ENCODE measurements at regions not wholly inside any gene's neighbourhood (a gene's known extent, or its start where the extent isn't known, plus 50 kb on each side); places are given as distances from the start of the nearest gene placed in this dataset.

- Histone ChIP-seq H3K79me2 (ENCODE audit: insufficient read depth, low read length) (no peaks in the 10 kb centered on the region), H3K4me2 (ENCODE audit: low read depth, low read length) (no peak overlapping the region), H3K36me3 (replicated peaks in 1 of 2; ENCODE audit: control insufficient read depth in 1 of 2, insufficient read depth in 2 of 2, low read length in 2 of 2) (no peaks in the 10 kb centered on the region), H3K4me1 (ENCODE audit: insufficient read depth, low read length) (no peaks in the 10 kb centered on the region), H3K9me3 (ENCODE audit: low read length) (no peaks in the 10 kb centered on the region), H3K9ac (ENCODE audit: insufficient read depth, low read depth, low read length) (no peak overlapping the region), H2AFZ (ENCODE audit: low read length) (no peak overlapping the region), H4K20me1 (ENCODE audit: insufficient read depth, low read length) (no peaks in the 10 kb centered on the region), H3K4me3 (replicated peaks in 1 of 3; ENCODE audit: insufficient read depth in 1 of 3, low read depth in 2 of 3, low read length in 3 of 3) (no peak overlapping the region), H3K27ac (ENCODE audit: extremely low read length, insufficient read depth, low read length) (no peak overlapping the region), H3K27me3 (ENCODE audit: control insufficient read depth in 1 of 2, insufficient read depth in 2 of 2, low read length in 2 of 2) (peaks cover 4 to 19% of the 10 kb centered on the region in 2 experiments; a peak in 4 of 5 replicates)
- no peak for TF ChIP-seq ZNF33A (CRISPR knock-in tag; IDR thresholded peaks at IDR 0.05; ENCODE audit: borderline replicate concordance)
- no peak for TF ChIP-seq AFF4 (CRISPR knock-in tag; IDR thresholded peaks at IDR 0.05)
- no peak for TF ChIP-seq HOXA3 (CRISPR knock-in tag; IDR thresholded peaks at IDR 0.05)
- no peak for TF ChIP-seq ZBTB26 (CRISPR knock-in tag; IDR thresholded peaks at IDR 0.05; ENCODE audit: borderline replicate concordance)
- TF ChIP-seq ZC3H13 (CRISPR knock-in tag; IDR thresholded peaks at IDR 0.05) = no peak
- TF ChIP-seq DDIT3 (CRISPR knock-in tag; IDR thresholded peaks at IDR 0.05) = no peak
- TF ChIP-seq NKX3-1 (CRISPR knock-in tag; IDR thresholded peaks at IDR 0.05) = no peak
- FAIRE-seq = no peak
- CTCF ChIA-PET (ENCODE audit: low intra/inter-chr PET ratio, low total read pairs) = no interaction called here
- no peak for DNase-seq (ENCODE audit: low spot score)
- WGBS (ENCODE audit: low lambda C conversion rate) = 24% methylated on average over 21 of the region's 22 CpGs
- BruUV-seq (replicated peaks) = no TSS peak
- in situ Hi-C loops (cut with HindIII; ENCODE audit: extremely low pct_ligation_motif_present, low pct_unique_long_range_greater_than_20kb) (no loop called here), intact Hi-C loops (cut with micrococcal nuclease; ENCODE audit: unreplicated experiment) (no loop called here)
- ATAC-seq = no peak
- POLR2A ChIA-PET = no interaction called here
Measured at GRCh38 chr5:171615705-171616640, 169.6 kb upstream of the SMIM23 start.

All from HepG2 (cell line).